Renal pelvis (tissue), 1 donor: ENCODE measurements at regions not wholly inside any gene's neighbourhood (a gene's known extent, or its start where the extent isn't known, plus 50 kb on each side); places are given as distances from the start of the nearest gene placed in this dataset.

Source experiments
- DNase-seq: peaks from one replicate; pipeline ENCODE4 v3.0.0-alpha.2; 2013

- DNase-seq = no peak
These were observed 61.6 kb upstream of the COL13A1 start for GRCh38 chr10:69740126-69740525.

- no peak for DNase-seq
These were observed 60.5 kb upstream of the COL13A1 start for GRCh38 chr10:69741252-69741651.

DNA sequence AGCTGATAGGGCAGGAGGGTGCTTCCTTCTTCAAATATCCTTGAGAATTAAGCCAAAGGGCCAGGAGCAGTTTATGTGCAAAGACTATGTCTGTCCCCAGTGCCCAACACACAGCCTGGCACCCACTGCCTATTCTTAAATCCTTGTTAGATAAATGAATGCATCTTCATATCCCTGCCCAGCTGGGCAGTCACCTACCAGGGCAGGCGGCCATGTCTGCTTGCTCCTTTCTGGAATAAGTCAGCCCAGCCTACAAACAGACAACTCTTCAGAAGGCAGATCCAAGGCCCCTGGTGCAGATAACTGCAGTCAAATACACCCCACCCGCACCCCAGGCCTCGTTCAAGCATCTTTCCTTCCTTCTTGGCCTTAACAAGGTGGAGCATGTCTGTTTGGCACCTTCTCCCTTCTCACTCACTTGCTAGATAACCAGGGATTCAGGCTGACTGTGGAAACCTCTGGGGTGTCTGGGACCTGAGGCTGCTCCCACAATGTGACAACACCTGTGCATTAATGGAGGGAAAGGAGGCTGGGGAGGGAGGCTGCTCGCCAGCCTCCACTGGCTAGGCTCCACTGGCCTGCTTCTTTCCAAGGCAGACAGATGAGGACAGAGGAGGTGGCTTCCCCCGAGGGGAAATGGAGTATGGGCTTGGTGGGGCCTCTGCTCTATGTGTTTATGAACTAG, 59.9 kb upstream of the COL13A1 start:
- DNase-seq = no peak

DNA sequence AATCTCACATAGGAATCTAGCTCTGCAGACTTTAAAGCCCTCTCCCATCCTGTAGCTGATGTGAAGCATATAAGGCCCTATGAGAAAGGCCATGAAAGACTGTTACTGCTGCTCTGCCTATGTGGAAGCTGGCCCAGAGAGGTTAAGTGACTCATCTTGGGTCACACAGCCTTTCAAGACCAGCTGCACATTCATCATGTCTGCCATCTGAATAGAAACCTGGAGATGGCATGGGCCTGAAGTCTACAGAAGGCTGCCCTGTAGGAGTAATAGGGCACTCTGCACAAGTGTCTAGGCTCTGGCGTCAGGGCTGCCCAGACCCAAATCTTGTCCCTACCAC, 59.4 kb upstream of the COL13A1 start:
- no peak for DNase-seq

DNA sequence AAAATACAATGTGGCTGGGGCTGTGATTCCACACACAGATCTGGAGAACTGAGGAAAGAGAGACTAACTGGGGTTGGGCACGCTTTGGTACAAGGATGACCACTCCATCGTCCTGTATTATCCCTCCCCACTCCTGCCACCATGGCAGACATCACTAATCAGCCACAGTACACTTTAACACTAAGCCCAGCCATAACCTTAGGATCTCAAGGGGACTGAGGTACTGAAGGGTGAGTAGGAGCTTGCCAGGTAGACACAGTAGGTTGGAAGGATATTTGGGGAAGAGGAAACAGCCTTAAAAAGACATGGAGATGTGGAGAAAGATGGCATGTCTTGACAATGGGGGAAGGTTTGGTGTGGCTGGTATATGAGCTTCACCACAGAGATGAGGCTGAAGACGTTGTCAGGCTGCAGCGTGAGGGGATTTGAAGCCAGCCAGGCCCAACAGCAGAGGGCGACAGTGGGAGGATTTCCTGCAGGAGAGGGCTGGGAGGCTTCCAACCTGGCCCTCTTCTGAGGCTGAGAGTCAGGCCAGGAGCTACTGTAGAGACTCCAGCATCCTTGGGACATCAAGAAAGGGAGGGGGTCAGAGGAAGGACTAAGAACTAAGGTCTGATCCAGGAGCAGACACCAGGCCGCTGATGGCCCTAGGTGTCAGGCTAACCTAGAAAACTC, 58.6 kb upstream of the COL13A1 start:
- DNase-seq = no peak

- no peak for DNase-seq
These were observed 56.7 kb upstream of the COL13A1 start for GRCh38 chr10:69744971-69745370.

- DNase-seq = no peak
These were observed 56.0 kb upstream of the COL13A1 start for GRCh38 chr10:69745698-69746097.

DNA sequence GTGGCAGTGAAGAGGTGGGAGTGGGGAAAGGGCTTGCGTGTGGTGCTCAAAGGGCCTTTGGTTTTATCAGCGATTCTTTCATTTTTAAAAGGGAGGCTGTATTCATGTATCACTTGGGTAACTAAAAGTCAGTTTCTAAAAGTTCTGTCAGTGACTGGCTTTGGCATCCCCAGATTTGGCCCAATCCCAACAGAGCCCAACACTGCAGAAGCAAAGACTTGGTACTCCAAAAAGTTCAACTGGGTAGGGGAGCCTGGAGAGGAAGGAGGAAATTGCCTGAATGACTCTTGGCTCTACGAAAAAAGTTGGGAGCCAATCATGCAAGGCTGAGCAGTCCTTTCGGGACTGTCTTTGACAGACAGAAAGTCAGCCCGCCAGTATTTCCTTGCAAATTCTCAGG, 54.5 kb upstream of the COL13A1 start:
- no peak for DNase-seq

- no peak for DNase-seq
These were observed 53.1 kb upstream of the COL13A1 start for GRCh38 chr10:69748621-69749020.

DNA sequence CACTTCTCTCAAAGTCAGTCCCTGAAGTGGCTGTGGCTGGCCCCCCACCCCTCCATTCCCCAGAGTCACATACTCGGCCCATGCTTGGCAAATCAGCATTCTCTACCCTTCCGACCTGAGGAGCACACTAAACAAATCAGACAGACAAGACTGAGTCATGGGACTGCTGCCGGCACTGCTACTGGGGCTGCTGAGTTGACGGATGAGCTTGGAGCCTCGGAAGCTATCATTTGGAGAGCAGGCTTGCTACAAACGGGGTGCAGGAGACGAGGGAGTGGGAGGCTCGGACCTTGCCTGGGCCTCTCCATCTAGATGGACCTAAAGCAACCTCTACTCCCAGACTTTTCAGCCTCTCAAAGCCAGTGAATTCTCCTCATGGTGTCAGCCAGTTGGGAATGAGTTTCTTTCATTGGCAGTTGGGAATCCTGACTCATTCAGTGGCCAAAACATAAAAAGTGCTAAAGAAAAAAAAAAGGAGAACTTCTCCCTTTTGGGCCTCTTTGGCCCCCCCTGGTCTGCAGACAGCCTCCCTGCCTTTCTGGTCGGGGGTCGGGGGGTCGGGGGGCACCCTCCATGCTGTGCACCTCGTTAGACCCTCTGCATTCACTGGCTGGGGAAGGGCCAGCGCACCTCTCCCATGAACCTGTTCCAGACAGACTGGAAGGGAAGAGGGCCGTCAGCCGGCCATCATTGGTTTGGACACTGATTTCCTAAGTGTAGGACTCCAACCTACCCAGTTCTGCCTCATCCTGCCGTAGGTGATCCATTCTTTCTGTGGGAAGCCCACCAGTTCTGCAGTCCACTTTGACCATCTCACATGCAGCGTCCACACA, 52.3 kb upstream of the COL13A1 start:
- no peak for DNase-seq

- DNase-seq = no peak
These were observed 51.7 kb upstream of the COL13A1 start for GRCh38 chr10:69750011-69750373.

DNA sequence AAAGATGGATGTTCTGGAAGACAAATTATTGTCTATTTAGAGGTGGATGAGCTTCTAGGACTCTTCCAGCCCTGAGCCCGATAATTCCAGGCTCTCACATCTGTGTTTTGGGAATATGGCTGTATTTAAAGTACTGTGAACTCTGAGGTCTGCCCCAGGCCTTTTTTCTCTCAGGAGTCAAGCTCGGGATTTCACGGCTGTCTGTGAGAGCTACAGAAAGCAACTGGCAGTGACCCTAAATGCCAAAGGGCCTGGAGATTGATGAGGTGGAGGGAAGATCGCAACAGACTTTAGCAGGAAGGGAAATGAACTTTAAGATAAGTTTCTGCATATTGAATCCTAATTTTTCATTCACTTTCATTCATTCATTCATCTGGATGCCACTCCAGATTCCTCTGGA, 51.0 kb upstream of the COL13A1 start:
- no peak for DNase-seq

DNA sequence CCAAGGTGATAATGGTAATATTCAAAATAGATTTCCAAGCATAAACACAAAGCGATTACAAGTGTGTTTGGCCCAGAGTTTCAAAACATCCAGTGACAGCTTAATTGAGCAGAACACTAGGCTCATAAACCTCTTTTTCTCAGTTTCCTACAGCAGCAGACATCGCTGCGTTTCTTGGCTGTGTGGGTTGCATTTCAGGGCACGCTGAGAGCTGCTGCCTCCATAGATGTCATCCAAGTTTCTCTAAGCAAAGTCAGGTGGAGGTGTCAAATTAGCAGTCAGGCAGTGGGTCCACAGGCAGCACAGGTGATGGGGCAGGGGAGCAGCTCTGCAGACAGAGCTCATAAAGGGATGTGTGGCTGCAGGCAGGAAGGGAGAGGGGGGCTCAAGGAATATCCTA, 50.5 kb upstream of the COL13A1 start:
- DNase-seq = no peak
